ENCODE measurements at regions not wholly inside any gene's neighbourhood (a gene's known extent, or its start where the extent isn't known, plus 50 kb on each side); places are given as distances from the start of the nearest gene placed in this dataset.

DNA sequence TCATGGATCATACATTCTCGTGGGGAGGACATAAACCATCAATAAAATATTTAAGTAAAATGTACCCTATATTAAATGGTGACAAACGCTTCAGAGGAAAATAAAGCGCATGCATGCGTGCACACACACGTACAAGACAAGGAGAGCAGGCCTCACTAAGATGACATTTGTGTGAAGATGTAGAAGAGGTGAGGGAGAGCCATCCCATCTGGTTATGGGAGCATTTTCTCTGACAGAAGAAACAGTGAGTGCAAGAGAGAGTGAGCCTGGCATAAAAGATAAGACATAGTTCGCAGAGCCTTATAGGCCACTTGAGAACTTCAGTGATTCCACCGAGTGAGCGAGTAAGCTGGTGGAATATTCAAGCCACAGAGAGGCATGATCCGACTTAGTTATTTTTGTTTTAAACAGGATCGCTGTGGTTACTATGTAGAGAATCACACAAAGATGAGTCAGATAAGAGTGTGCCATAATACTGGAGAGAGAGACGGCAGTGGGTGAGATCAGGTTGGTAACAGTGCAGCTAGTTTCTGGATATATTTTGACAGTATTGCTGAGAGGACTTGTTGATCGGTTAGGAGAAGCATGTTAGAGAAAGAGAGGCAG lies 624.2 kb downstream of the PLPP3 start:
- no peak for DNase-seq

DNA sequence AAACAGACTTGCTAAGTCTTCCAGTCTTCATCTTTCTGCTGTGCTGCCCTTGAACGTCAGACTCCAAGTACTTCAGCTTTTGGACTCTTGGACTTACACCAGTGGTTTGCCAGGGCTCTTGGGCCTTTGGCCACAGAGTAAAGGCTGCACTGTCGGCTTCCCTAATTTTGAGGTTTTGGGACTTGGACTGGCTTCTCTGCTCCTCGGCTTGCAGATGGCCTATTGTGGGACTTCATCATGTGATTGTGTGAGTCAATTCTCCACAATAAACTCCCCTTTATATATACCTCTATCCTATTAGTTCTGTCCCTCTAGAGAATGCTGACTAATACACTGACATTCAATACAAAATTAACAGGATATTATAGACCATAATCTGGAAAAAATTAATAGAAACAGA lies 628.1 kb downstream of the PLPP3 start:
- DNase-seq, result peak in 1 of 2 experiments; percentile 15

DNA sequence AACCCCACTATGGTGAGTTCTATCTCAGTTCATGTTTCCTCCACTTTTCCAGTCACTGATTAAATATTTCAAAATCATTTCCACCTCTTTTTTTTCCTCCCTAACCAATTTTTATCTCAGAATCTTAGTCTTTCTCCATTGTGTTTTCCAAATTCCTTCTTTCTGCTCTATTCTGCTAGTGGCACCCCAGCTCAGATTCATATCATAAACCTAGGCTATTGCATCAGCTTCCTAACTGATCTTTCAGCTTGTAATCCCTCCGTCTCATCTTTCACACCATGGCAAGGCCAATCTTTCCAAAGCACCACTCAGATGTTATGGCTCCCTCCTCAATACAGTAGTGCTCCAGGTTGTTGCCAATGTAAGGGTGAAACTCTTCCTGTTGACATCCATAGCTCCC lies 631.9 kb downstream of the PLPP3 start:
- no peak for DNase-seq

DNA sequence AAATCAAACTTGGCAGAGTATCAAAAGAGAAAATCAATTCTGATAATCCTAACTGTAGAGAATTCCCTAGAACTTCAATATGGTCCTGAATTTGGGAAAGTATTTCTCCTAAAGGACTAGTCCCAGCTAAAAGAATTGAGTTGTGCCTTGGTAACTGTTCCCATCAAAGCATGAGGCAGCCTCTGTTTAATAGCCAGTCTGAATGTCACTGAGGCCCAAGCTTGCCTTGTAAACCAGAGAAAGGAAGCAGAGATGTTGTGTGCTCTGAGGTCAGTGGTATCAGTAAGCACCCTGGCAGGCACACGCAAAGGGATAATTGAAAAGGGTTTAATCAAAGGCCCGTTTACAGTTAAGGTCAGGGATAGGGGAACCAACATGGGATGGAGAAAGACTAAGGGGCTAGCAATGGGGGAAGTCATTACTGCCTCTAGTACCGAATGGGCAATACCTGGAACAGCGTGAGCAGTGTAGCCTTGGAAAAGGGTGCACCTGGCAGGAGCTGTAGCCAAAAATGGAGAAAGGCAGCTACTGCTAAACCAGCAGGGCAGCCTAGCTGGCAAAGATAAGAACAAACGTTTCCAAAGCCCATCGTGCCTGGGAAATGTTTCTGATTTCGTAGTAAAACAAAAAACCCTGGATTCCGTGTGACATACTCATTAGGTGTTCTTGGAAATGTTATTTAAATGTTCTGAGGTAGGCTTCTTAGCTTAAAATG lies 635.5 kb downstream of the PLPP3 start:
- DNase-seq, result no peak

DNA sequence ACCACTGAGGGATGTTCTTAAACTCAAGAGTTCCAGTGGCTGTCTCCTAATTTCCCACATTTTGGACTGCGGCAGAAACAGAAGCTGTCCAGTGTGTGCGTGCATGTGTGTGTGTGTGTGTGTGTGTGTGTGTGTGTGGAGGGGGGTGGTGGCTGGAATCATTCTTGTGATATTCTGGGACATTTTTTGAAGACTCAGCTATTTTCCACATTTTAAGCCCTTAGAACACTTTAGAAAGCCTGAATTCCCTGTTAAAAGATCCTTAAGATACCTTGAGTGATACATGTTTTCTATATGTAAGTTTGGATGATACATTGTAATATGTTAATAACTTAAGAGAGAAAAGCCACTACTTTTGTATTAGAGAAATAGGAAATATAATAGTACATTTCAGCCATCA lies 636.4 kb downstream of the PLPP3 start:
- DNase-seq, result no peak

DNA sequence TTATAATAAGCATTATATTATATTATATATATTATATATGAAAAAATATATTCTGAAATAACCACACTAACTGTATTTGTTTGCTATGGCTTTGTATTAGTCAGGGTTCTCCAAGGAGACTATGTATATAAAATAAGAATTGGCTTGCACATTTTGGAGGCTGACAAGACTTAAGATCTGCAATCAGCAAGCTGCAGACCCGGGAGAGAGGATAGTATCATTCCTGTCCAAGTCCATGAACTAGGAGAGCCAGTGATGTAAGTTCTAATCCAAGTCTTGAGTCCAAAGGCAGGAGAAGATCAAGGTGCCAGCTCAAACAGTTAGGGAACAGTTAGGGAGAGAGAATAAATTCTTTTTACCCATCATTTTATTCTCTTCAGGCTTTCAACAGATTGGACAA lies 639.5 kb downstream of the PLPP3 start:
- DNase-seq, result no peak

DNA sequence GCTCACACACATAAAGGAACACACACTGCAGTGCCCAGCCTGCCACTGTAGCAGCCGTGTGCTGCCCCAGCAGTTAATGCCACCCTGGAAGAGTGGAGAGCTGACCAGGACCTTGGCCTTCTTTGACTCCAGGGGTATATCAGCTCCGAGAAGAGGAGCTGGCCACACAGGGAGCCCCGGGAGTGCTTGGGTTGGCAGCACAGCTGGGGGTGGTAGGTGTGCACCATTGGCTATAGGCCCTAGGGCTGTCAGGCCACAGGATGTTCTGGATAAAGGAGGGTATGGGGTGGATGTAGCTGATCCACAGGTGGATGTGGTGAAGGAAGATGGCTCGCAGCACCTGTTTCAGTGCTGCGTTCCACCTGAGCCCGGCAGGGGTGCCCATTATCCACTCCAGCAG lies 640.5 kb downstream of the PLPP3 start:
- DNase-seq, result no peak

DNA sequence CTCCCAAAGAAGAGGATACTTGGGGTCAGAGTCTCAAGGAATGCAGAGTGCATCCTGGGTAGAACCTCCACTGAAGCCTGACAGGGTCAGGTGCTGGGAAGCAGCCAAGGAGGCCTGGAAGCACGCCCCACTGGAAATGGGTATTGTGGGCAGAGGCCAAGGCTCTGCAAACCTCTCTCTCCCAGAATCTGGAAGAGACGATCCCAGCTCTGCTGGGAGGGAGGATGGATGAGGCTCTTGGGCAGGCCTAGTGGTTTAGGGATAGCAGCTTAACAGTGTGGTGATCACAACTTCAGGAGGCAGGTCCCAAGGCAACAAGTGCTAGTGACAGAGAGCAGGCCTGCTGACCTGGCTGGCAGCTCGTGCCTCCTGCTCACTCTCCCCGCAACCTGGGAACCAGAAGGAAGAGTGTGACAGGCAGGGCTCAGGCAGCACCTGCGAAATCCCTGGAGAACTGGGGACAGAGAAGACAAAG lies 641.0 kb downstream of the PLPP3 start:
- DNase-seq, result peak in 1 of 2 experiments; percentile 63

DNA sequence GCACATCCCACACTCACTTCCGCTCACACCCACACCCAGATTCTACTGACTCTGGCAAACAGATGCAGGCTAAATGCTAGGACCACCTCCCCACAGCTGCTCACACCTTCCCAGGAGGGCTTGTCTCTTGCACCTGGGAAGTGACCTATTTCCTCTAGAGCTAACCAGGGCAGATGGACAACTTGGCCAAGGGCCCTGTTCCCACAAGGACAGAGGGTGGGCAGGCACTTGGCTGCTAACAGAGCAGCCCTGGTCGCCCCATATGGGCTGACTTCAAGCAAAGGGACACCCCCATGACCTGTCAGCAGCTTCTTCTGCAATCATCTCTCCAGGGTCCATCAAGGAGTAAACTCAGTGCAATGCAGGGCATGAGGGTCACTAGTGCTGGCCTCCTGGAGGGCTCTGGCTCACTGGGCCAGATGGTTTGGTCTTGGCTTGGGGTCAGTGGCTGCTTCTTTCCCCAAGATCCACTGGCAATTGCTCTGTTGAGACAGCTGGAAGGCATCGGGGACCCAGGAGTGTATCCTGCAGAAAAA lies 641.5 kb downstream of the PLPP3 start:
- DNase-seq, result no peak

DNA sequence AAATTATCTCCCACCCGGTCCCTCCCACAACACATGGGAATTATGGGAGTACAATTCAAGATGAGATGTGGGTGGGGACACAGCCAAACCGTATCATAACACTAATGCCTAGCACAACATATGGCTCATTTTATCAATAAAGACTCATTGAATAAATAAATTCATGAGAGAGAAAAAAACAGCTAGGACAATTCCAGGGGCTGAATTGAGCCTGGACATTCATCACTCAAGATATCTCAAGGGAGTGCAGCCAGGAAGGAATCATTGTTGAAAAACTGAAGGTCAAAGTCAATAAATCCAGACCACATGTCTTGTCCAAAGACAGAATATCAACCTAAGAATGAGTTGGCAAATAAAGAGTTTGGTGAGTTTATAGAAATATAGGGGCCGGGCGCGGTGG lies 644.1 kb downstream of the PLPP3 start:
- DNase-seq, result no peak

DNA sequence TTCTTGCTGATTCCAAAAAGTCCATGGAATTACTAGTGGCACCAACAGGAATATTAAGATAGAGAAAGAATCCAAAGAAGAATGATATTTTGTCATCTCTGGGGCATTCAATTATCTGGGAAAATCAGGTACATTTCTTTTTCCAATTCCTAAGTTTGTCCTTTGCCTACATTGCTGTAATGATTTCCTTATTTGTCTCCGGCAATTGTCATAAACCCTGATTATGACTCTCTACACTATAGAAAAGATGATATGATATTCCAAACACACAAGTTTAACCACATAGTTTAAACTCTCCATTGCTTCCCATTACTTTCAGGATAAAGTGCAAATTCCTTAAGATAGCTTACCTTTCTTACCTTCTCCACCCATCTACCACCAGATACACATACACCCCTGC lies 647.0 kb downstream of the PLPP3 start:
- no peak for DNase-seq

DNA sequence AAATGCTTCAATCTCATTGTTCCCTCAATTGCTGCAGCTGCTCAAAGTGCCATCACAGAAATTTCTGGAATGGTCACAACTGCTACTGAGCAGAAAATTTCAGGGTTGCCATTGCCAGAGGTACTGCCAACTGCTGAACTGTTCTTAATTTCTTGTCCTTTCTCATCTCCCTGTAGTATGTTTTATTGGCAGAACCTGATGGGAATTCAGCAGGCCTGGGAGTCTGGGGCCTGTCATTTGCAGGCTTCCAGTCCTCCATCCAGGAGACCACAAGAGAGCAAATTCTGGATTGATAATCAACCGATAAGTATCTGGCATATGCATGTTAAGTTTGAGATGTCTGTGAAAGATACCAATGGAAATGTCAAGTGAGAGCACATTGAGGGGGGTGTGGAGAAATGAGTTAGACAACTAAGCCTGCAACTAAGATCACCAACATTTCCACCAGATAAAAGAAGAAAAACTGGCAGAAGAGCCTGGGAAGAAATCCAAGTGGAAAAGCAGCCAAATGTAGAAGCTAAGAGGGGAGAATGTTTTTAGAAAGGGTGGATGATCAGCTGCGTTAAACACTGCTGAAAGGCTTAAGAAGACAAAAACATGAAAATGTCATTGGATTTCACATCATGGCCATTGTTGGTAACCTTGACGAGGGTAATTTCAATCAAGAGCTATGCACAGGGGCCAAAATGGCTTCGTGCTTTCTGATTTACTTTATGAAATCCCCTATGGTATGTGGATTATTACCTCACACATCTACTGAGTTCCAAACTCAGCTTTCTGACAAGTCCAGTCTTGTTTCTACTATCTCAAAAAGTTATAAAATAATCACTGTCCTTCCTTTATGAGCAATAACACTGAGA lies 648.1 kb downstream of the PLPP3 start:
- peak; percentile 67 to 83 for DNase-seq

DNA sequence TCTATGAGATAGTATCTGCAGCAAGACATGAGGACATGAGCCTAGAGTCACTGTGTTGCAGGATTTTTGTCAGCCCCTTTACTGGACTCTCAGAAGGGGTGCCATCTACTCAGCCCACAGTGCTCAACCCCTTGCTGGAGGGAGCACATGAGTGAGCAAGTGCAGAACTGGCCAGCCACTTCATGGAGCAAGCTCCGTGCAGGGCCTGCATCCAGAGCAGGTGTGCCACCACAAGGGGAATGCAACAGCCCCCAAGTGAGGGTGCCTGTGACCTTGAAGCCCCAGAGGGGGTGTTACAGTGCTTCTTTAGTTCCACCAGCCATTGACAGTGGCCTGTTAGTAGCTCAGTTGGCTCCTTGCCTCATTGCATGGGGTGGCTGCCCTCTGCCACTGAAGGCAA lies 649.7 kb downstream of the PLPP3 start:
- no peak for DNase-seq

DNA sequence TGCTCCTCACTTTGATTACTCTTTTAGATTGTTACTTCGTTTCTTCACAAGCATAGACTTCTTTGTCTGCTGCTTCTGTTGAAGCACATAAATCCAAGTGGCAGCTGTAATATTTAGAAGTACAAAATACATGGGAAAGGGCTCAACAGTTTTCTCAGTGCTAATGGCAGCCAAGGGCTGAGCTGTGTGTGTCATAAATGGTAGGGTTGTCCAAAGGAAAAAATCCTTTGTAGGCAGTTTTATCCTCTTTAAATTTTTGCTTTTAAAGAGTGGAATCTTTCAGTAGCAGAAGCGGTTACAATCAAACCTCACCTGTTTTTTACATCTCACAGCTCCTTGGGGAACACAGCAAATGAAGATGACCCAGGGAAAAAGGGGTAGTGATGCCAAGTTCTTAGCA lies 650.8 kb downstream of the PLPP3 start:
- no peak for DNase-seq

DNA sequence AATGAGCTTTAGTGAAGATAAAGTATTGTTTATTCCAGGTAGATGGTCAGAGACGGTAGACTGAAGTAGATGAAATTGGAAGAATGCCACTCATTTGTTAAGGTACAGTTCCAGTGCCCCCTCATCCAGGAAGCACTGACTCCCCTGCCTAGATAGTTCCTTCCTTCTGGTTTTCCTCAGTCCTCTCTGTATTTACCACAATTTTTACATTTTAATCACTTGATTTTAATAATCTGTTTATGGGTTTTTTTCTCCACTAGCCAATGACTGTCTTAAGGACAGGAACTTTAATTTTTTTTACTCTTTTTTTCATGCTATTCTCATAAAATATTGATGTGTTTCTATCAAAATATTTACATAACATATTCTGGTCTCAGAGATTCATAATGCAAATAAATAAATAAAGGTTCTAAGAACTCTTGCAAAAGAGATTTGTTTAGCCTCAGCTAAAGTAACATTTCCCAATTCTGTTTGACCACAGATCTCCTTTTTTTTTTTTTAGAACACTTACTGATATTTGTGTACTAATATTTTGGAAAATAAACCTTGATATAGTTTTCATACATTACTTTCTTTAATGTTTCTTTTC lies 651.6 kb downstream of the PLPP3 start:
- DNase-seq, result no peak

DNA sequence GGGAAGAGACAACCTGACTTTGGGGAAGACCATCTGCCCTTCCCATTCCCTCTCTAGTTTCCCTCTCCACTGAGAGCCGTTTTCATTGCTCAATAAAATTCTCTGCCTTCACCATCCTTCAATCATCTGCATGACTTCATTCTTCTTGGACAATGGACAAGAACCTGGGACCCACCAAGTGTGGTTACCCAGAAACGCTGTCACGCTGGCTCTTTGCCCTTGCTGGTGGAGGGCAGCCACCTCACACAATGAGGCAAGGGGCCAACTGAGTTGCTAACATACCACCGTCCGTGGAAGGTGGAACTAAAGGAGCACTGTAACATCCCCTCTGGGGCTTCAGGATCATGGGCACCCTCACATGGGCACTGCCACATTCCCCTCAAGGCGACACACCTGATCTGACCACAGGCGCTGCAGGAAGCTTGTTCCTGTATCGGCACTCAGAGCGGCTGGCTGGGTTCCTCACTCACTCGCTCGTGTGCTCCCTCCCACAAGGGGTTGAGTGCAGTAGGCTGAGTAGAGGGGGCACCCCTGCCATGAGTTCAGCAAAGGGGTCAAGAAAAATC lies 652.4 kb downstream of the PLPP3 start:
- DNase-seq, result no peak

DNA sequence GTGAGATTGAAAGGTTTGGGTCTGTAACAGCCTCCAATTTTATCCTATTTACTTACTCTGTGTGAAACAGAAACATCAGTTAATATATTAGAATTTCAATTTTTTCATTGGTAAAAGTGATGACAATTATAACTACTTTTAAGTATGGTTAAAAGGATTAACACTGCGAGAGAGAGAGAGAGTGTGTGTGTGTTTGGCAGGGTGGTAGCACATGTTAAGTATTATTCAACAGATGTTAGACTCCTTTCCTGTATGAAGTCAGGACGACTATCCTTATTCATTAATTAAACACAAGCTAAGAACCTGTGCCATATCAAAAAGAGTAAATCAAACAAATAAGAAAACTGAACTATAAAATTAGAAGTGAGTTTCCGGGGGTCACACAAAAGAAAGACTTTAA lies 662.5 kb downstream of the PLPP3 start:
- no peak for DNase-seq

DNA sequence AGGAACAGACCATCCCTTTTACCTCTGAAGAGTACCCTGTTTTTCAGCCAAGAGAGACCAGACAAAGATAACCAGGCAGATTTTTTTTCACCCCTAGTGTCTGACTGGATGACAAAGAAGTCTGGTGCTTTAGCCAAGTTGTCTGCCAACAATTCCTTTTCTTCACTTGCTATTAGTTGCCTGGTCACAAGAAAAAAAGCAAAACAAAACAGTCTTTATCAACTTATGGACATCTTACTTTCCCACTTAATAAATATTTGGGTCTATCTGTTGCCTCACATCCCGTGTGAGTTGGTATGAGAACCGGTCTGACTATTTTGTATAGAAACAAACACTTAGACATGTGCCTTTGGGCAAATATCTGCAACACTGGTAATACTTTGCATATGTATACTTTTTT lies 662.9 kb downstream of the PLPP3 start:
- no peak for DNase-seq

DNA sequence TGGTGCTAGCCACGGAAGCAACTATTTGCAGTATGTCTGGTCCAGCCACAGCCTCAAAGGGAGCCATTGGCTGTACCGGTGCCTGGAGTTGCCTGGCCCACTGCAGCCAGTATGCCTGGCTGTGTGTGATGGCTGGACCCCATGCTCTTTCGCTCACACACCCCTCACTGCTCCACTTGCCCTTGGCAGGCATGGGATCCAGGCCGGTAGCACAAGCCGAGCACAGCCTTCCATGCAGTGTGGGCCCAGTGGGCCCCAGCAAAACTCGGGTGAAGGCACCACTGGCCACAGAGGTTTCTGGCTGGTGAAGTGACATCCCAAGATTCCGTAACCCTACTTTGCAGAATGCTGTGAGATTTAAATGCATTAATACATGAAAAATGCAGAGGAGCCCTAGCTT lies 665.8 kb downstream of the PLPP3 start:
- DNase-seq, result no peak

DNA sequence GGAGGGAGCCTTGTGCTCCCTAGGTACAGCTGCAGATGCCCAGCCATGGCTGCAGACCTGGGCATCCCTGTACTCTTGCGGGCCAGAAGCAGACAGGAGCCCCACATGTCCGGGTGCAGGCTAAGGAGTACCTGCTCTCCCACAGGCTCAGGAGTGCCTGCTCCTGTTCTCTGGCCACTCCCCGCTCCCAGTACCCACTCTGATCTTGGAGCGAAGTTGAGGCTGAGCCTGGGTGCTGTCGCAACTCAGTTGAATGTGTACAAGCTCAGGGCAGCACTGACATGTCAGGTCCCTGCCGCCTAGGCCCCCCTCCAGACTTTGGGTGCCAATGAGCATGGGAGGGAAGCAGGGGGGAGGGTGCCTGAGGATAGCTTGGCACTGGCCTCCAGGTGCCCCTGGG lies 666.9 kb downstream of the PLPP3 start:
- no peak for DNase-seq

DNA sequence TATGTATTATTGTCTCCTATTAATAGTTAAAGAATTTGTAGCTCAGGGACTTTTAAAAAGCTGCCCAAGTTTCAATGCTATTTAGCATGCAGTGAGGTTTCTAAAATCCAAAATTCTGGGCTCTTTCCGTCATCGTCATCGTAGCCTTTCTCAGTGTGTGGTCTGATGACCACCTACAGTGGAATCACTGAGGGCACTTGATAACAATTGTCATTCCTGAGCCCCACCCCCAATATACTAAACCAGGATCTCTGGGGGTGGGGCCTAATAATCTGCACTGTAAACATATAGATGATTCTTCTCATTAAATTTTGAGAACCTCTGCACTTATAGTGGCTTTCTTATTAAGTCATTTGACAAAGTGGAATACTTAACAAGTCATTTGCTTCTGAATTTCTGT lies 674.8 kb downstream of the PLPP3 start:
- no peak for DNase-seq

DNA sequence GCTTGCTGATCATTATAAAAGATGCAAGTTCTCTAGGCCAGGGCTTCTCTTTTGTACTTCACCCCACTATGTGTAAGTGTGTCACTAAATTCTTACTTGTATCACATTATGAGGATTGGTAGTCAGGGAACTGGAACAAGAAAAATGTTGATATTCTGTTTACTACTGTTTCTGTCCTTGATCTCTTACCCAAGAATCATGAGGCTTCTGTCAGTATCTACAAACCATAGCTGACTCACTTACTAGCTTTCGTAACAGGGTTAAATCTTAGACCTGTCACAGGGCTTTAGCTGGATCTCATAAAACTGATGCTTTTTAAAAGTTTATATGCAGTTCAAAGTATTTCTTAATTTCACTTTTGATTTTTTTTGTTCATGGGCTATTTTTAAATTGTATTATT lies 681.2 kb downstream of the PLPP3 start:
- no peak for DNase-seq

DNA sequence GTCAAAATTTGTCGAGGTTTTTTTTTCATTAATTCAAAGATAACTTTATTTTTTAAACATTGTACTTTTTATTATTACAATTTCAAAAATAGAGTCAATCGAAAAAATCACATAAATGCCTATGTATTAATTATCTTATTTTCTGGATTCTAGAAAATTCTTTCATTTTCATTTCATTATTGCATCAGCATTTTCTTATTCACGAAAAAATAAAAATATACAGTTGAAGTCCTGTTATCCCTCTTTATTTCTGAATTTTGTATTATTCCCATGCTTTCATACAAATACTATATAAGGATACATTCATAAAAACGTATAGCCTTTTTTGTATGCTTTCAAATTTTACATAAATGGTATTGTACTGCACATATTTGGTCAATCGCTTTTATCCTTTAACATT lies 681.0 kb upstream of the USP24 start:
- no peak for DNase-seq
